Hypothalamus (tissue), 51 donors: ENCODE measurements at regions not wholly inside any gene's neighbourhood (a gene's known extent, or its start where the extent isn't known, plus 50 kb on each side); places are given as distances from the start of the nearest gene placed in this dataset.

Source experiments
- DNase-seq, 51 donors: peaks; one replicate each; lab custom pipeline; 2025; lab: John Stamatoyannopoulos, UW

DNA sequence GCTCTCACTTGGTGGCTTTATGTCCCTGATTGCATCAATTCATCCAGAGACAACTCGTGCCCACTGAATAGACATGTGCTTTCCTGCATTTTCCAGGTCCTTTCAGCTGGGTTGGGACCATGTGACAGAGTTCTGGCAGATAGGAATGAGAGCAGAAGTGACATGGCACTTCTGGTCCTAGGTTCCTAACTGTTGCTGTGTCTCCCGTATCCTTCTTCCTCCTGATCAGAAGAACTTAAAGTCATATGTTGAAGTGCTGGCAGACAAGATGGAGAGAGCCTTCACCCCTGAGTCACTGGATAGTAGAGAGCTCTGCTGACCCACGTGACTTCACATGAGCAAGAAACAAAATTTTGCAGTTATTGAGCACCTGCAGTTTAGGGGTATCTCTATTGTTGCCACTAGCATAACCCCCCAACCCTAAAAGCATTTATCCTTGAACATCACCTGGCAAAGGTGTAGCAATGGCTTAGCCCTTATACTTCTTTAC, 80.0 kb downstream of the NREP start:
- no peak for DNase-seq

- DNase-seq: no peak
These were observed 80.5 kb downstream of the NREP start for GRCh38 chr5:111676466-111676865.

DNA sequence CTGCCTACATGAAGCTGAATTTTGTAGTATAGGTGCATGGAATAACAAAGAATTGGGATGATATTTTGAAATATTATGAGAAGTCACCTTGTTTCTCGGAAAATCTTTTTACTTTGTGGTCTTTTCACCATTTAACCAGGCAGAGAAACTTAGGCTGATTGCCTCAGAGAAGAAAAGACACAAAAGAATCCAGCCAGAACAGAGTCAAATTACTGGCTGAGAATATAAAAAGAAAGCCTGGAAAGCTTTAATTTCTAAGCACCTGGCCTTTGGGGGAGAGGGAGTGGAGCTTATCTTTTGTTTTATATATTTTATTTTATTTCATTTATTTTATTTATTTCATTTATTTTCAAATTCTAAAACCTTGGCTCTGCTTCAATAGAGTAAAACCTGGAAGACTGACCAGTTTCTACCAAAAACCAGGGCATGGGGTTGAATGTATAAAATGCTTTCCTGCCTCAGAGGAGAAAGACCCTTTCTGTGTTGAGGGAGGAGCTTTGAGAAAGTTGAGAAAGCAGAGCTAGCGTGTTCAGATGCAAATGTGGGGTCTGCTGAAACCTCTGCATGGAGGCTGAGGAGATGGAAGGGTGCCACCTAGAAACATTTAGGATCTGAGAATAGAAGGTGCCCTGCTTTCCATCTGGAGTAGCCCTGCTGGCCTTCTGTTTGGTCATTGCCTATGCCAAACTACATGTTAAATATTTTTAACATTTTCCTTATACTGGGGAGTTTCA, 81.6 kb downstream of the NREP start:
- DNase-seq: no peak

GRCh38 chr5:111673891-111674626, 82.9 kb downstream of the NREP start:
- DNase-seq: no peak

- no peak for DNase-seq
These were observed 84.9 kb downstream of the NREP start for GRCh38 chr5:111672099-111672498.

- DNase-seq: no peak
These were observed 86.0 kb downstream of the NREP start for GRCh38 chr5:111670826-111671492.

DNA sequence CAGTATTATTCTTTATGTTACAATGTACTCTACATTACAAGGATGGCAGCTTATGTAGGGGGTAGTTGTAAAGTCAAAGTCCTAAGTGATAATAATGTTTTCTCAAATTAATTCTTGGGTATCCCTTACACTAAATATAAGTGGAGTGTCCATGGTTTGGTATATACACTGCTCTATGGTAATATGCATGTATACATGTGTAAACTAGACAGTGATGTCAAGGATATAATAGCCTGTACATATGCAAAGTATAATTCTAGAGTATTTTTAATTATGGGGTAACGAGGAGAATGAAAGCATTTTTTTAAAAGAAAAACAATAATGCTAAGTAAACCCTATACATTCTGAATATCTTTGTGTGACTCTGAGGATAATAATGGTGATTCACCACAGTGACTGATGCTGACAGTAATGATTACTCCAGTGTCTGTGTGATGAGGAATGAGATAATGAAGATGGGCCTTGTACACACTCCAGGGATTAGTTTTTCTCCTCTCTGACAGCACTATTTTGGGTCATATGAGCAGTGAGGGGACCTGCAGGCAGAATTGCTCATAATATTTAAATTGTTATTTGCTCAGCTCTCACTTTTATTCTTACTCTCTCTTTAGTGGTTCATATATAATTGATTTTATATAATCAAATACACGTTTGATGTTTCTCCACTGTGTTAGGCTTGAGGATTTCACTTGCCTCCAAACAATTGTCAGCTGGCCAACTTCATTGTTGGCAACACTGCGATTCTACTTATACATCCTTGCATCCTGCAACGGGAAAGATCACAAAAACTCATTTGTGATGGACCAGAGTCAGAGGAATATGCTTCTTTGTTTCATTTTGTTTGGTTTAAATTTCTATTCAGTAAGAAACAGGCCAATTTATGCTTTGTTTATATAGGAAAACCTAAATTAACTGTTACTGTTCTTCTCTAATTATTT, 88.2 kb downstream of the NREP start:
- no peak for DNase-seq

GRCh38 chr5:111667128-111667736, 89.8 kb downstream of the NREP start:
- no peak for DNase-seq

GRCh38 chr5:111656580-111656979, 100.4 kb downstream of the NREP start:
- DNase-seq: no peak

DNA sequence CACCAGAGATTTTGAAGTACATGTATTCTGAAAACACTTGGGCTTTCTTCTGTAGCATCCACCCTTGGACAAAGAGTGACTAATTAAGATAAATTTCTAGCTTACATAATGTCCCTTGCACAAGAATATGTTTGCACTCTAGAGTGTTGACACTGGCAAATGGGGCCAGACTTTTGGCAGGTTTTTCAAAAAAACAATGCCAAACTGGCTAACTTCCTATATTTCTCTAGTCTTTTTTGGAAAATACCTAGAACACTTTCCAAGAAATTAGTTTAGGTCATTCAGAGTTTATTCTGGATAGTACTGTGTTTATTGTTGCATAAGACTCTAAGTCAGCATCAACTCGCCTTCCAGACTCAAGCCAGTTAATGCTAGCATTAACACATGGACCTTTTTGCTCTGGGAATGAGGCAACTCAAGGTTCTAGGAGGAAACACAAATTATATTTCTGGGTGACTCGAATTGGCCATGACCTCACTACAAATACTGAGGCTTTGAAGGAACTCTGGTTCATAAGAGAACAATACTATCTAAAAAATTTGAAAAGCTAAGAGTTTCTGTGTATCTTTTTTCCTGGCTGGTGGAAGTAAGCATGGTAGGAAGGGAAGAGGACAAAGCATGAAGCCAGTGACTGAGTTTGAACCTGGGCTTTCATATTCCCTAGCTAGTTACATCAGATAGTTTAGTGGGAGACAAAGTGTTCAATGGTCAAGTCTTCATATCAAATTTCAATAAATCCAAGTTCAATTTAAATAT, 101.6 kb downstream of the NREP start:
- no peak for DNase-seq

- DNase-seq: no peak
These were observed 103.6 kb downstream of the NREP start for GRCh38 chr5:111653408-111653807.

DNA sequence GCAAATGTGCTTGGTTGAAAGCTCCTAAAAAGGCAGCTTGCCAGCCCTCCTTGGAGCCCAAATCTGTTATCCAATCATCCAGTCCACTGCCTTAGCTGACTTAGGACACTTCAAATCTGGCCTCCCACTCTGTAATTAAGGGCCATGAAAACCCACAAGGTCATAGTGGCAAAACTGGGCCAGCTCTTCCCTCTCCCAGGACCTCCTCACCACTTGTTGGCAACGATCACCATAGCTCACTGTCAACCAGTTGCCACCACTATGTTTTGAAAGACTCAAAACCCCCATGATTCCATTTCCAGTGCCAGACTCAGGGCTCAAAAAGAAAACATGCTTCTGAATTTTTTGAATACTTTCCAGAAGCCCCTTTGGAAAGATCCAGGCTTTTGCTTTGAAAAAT, 107.5 kb downstream of the NREP start:
- DNase-seq: no peak

GRCh38 chr5:111645303-111645838, 111.6 kb downstream of the NREP start:
- no peak for DNase-seq

DNA sequence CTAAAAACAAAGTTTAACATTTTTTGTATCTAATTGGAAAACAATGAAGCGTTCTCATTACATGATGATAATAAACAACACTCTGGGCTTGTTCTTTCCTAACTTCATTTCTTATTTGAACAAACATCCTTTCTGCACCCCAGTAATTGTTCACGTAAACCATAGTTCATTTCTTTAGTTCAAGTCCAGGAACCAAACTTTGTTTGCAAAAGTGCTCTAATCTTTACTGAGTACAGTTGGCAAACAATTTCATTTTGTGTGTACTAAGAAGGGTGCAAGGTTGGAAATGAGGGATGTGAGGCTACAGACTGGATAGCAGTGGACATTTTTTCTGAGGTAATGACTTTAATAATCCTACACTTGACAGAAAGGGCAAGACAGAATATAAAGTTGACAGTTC, 113.5 kb downstream of the NREP start:
- DNase-seq: no peak

DNA sequence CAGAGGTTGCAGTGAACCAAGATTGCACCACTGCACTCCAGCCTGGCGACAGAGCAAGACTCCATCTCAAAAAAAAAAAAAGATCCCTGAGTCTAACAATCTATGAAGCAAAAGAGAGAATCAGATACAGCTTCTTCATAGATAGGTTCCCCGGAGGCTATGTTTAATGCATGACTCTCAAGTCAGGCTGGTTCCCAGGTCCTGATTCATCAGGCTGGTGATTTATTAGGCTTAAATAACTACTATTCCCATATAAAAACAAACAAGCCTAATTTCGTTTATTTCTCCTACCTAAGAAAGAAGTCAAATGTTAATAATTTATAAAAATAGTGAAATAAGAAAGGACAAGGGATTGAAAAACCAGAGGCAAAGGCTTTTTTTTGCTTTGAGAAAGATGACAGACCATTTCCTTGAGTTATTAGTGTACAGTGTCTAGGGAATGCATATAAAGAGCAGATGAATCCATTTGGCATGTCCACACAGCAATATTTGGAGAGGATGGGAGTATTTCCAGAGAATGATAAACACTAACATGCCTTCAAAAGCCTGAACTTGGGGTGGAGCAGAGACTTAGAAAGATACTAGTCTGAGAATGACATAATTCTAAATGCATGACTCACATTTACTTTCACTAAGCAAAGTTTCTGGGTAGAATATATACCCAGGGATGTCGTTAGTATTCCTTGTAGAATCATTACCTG, 115.3 kb downstream of the NREP start:
- no peak for DNase-seq

DNA sequence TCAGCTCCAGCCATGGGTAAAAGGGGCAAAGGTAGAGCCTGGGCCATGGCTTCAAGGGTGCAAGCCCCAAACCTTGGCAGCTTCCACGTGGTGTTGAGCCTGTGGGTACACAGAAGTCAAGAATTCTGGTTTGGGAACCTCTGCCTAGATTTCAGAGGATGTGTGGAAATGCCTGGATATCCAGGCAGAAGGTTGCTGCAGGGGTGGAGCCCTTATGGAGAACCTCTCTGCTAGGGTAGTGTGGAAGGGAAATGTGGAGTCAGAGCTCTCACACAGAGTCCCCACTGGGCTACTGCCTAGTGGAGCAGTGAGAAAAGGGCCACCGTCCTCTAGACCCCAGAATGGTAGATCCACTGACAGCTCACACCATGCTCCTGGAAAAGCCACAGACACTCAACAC, 117.1 kb downstream of the NREP start:
- DNase-seq: no peak

DNA sequence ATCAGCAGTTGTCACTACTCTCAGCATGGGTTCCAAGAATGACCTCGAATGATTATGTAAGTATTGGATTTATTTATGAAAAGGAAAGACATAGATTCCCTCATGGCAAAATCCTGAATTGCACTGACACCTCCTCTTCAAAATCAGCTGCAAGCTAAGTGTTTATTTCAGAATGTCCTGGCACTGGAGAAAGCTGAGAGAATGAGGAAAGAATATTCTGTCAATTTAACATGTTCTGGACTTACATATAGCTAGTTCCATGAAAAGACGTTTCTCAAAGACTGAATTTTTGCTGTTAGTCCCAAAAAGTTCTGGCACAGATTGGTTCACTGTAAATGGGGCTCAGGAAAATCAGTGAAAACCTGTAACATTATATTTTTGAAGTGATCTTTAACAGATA, 120.3 kb downstream of the NREP start:
- DNase-seq: no peak

- DNase-seq: no peak
These were observed 121.0 kb downstream of the NREP start for GRCh38 chr5:111635916-111636570.
